ENCODE measurements at regions not wholly inside any gene's neighbourhood (a gene's known extent, or its start where the extent isn't known, plus 50 kb on each side); places are given as distances from the start of the nearest gene placed in this dataset.

GRCh38 chr7:25348104-25348503 is 119.8 kb upstream of the NPVF start:
- TF ChIP-seq CTCF (IDR thresholded peaks at IDR 0.05) (no peak), POLR2A (IDR thresholded peaks at IDR 0.05) (no peak)
- DNase-seq (no peak), ATAC-seq (no peak)
- H3K4me1 ChIP-seq = no peaks in the 10 kb centered on the region
- no peak overlapping the region for H3K27ac ChIP-seq
- intact Hi-C loops (cut with DNase I) = no loop called here
- H3K27me3 ChIP-seq = no peaks in the 10 kb centered on the region
- no peaks in the 10 kb centered on the region for H3K36me3 ChIP-seq (replicated peaks in 1 of 2; ENCODE audit: insufficient read depth in 1 of 2, low read depth in 2 of 2)
- 72 to 78% methylated on average over 3 of the region's 3 CpGs for WGBS, 2 donors
- H3K9me3 ChIP-seq = no peaks in the 10 kb centered on the region
- H3K4me3 ChIP-seq = no peak overlapping the region

GRCh38 chr7:25349283-25350017 is 121.2 kb upstream of the NPVF start:
- Histone ChIP-seq H3K27me3 (no peaks in the 10 kb centered on the region), H3K36me3 (replicated peaks in 1 of 2; ENCODE audit: insufficient read depth in 1 of 2, low read depth in 2 of 2) (no peaks in the 10 kb centered on the region), H3K9me3 (no peaks in the 10 kb centered on the region), H3K4me3 (no peak overlapping the region), H3K4me1 (no peaks in the 10 kb centered on the region), H3K27ac (no peak overlapping the region)
- WGBS, 2 donors = 79 to 86% methylated on average over 6 of the region's 6 CpGs
- ATAC-seq (no peak), DNase-seq (no peak)
- TF ChIP-seq CTCF (IDR thresholded peaks at IDR 0.05) (no peak), POLR2A (IDR thresholded peaks at IDR 0.05) (no peak)
- intact Hi-C loops (cut with DNase I) = no loop called here

- ATAC-seq (no peak), DNase-seq (no peak)
- 86 to 87% methylated on average over 6 of the region's 6 CpGs for WGBS, 2 donors
- Histone ChIP-seq H3K27me3 (no peaks in the 10 kb centered on the region), H3K27ac (no peak overlapping the region), H3K36me3 (replicated peaks in 1 of 2; ENCODE audit: insufficient read depth in 1 of 2, low read depth in 2 of 2) (no peaks in the 10 kb centered on the region), H3K9me3 (no peaks in the 10 kb centered on the region), H3K4me1 (no peaks in the 10 kb centered on the region), H3K4me3 (no peak overlapping the region)
- intact Hi-C loops (cut with DNase I) = no loop called here
- TF ChIP-seq CTCF (IDR thresholded peaks at IDR 0.05) (no peak), POLR2A (IDR thresholded peaks at IDR 0.05) (no peak)
Observed at GRCh38 chr7:25350041-25350440, 121.8 kb upstream of the NPVF start.

- no peaks in the 10 kb centered on the region for H3K27me3 ChIP-seq
- TF ChIP-seq CTCF (IDR thresholded peaks at IDR 0.05) = no peak
- no peak for TF ChIP-seq POLR2A (IDR thresholded peaks at IDR 0.05)
- WGBS, 2 donors = 90 to 94% methylated on average over 4 of the region's 4 CpGs
Observed at GRCh38 chr7:25351761-25352160, 123.5 kb upstream of the NPVF start.

GRCh38 chr7:25353196-25353595 is 124.9 kb upstream of the NPVF start:
- ATAC-seq (no peak), DNase-seq (no peak)
- Histone ChIP-seq H3K27ac (no peak overlapping the region), H3K27me3 (no peaks in the 10 kb centered on the region), H3K36me3 (replicated peaks in 1 of 2; ENCODE audit: insufficient read depth in 1 of 2, low read depth in 2 of 2) (no peaks in the 10 kb centered on the region), H3K4me1 (no peaks in the 10 kb centered on the region), H3K4me3 (no peak overlapping the region), H3K9me3 (no peaks in the 10 kb centered on the region)
- WGBS, 2 donors = 89 to 91% methylated on average over 2 of the region's 2 CpGs
- intact Hi-C loops (cut with DNase I) = no loop called here
- TF ChIP-seq POLR2A (IDR thresholded peaks at IDR 0.05) (no peak), CTCF (IDR thresholded peaks at IDR 0.05) (no peak)

More at GRCh38 chr7:25351761-25352160, 123.5 kb upstream of the NPVF start:
- Histone ChIP-seq H3K36me3 (replicated peaks in 1 of 2; ENCODE audit: insufficient read depth in 1 of 2, low read depth in 2 of 2) (no peaks in the 10 kb centered on the region), H3K4me1 (no peaks in the 10 kb centered on the region), H3K4me3 (no peak overlapping the region), H3K9me3 (no peaks in the 10 kb centered on the region), H3K27ac (no peak overlapping the region)
- ATAC-seq = no peak
- intact Hi-C loops (cut with DNase I) = no loop called here
- no peak for DNase-seq
